ENCODE measurements at regions not wholly inside any gene's neighbourhood (a gene's known extent, or its start where the extent isn't known, plus 50 kb on each side); places are given as distances from the start of the nearest gene placed in this dataset.

- TF ChIP-seq SIN3A (IDR thresholded peaks at IDR 0.05; ENCODE audit: low read depth) (no peak), MAX (IDR thresholded peaks at IDR 0.05) (no peak), EZH2phosphoT487 (IDR thresholded peaks at IDR 0.05; ENCODE audit: borderline replicate concordance) (no peak), POLR2A (IDR thresholded peaks at IDR 0.05; ENCODE audit: borderline replicate concordance, extremely low read depth, insufficient read depth, insufficient read length) (no peak), ZFX (IDR thresholded peaks at IDR 0.05) (no peak), SP1 (IDR thresholded peaks at IDR 0.05; ENCODE audit: low read depth) (no peak), ATF3 (IDR thresholded peaks at IDR 0.05) (no peak)
- TF ChIP-seq, protein P1, sequence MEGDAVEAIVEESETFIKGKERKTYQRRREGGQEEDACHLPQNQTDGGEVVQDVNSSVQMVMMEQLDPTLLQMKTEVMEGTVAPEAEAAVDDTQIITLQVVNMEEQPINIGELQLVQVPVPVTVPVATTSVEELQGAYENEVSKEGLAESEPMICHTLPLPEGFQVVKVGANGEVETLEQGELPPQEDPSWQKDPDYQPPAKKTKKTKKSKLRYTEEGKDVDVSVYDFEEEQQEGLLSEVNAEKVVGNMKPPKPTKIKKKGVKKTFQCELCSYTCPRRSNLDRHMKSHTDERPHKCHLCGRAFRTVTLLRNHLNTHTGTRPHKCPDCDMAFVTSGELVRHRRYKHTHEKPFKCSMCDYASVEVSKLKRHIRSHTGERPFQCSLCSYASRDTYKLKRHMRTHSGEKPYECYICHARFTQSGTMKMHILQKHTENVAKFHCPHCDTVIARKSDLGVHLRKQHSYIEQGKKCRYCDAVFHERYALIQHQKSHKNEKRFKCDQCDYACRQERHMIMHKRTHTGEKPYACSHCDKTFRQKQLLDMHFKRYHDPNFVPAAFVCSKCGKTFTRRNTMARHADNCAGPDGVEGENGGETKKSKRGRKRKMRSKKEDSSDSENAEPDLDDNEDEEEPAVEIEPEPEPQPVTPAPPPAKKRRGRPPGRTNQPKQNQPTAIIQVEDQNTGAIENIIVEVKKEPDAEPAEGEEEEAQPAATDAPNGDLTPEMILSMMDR (IDR thresholded peaks at IDR 0.05 in 2 of 3, conservative IDR thresholded peaks at IDR 0.05 in 1 of 3; ENCODE audit: borderline replicate concordance in 1 of 3, insufficient read depth in 1 of 3, low read depth in 2 of 3, low read length in 2 of 3): no peak
Measured at GRCh38 chrX:13208281-13208935, 111.4 kb downstream of the ATXN3L start.

Data from HCT116 (cell line).